ENCODE measurements at regions not wholly inside any gene's neighbourhood (a gene's known extent, or its start where the extent isn't known, plus 50 kb on each side); places are given as distances from the start of the nearest gene placed in this dataset.

GRCh38 chr4:128349921-128350320 is 62.3 kb upstream of the PGRMC2 start (continued):
- peak; percentile 60; the same call in 1 of the 2 replicates for TF ChIP-seq FOXP4 (CRISPR knock-in tag; IDR thresholded peaks at IDR 0.05)
- TF ChIP-seq PPARG (CRISPR knock-in tag; conservative IDR thresholded peaks at IDR 0.05), result peak; percentile 86
- peak; percentile 94 for TF ChIP-seq ZNF609 (CRISPR knock-in tag; IDR thresholded peaks at IDR 0.05; ENCODE audit: borderline replicate concordance)
- no peak for TF ChIP-seq MXD1 (CRISPR knock-in tag; IDR thresholded peaks at IDR 0.05)
- TF ChIP-seq EHMT2 (IDR thresholded peaks at IDR 0.05; ENCODE audit: borderline replicate concordance, low read depth, low read length), result peak; percentile 54; the same call in 1 of the 2 replicates
- TF ChIP-seq ZFP1 (CRISPR knock-in tag; IDR thresholded peaks at IDR 0.05), result no peak
- no peak for TF ChIP-seq ZNF777 (CRISPR knock-in tag; IDR thresholded peaks at IDR 0.05)
- TF ChIP-seq GPN1 (CRISPR knock-in tag; IDR thresholded peaks at IDR 0.05; ENCODE audit: borderline replicate concordance), result no peak
- TF ChIP-seq CREB1 (IDR thresholded peaks at IDR 0.05), result peak; percentile 74
- peak; percentile 89 for TF ChIP-seq CREB1 (CRISPR knock-in tag; IDR thresholded peaks at IDR 0.05)
- peak; percentile 94 for TF ChIP-seq FOXK1 (CRISPR knock-in tag; IDR thresholded peaks at IDR 0.05; ENCODE audit: borderline replicate concordance, low read depth)
- no peak for TF ChIP-seq ZBTB34 (CRISPR knock-in tag; IDR thresholded peaks at IDR 0.05)
- no peak for TF ChIP-seq ZNF512 (CRISPR knock-in tag; IDR thresholded peaks at IDR 0.05)
- TF ChIP-seq GATA4 (IDR thresholded peaks at IDR 0.05; ENCODE audit: borderline replicate concordance, low read depth), result no peak
- TF ChIP-seq ZNF281 (CRISPR knock-in tag; IDR thresholded peaks at IDR 0.05; ENCODE audit: borderline replicate concordance), result peak; percentile 41; the same call in 1 of the 2 replicates
- TF ChIP-seq NBN (conservative IDR thresholded peaks at IDR 0.05), result no peak

Data from HepG2 (cell line).